Ovary (tissue), 3 donors: ENCODE measurements at regions not wholly inside any gene's neighbourhood (a gene's known extent, or its start where the extent isn't known, plus 50 kb on each side); places are given as distances from the start of the nearest gene placed in this dataset.
"Not testable (repeated sequence)": the region's sequence is repeated elsewhere in the genome, so short reads cannot be mapped to it uniquely, and the experiment has no call there.

Experiments used
- EP300 ChIP-seq: sonication (generic); formaldehyde crosslinking; IDR thresholded peaks from one replicate; pipeline ENCODE4 v1.6.1; 2017; ENCODE audit warnings: antibody characterized with exemption
- POLR2A ChIP-seq: fragments of 450-650 bp; IDR thresholded peaks from one replicate; pipeline ENCODE4 v1.6.1; 2017; ENCODE audit warnings: antibody characterized with exemption, mild to moderate bottlenecking, moderate library complexity
- TF ChIP-seq, protein P1 (sequence below), 3 donors: fragments of 450-650 bp in 2 of 3; fragments of 200-600 bp in 1 of 3; IDR thresholded peaks; one replicate each; pipeline versions ENCODE4 v1.5.1 to v1.8.0; 2016 to 2022; ENCODE audit warnings: antibody characterized with exemption in 3 of 3, mild to moderate bottlenecking in 1 of 3
- donor health status: DM: no; HTN: no; CAD: no.

DNA sequence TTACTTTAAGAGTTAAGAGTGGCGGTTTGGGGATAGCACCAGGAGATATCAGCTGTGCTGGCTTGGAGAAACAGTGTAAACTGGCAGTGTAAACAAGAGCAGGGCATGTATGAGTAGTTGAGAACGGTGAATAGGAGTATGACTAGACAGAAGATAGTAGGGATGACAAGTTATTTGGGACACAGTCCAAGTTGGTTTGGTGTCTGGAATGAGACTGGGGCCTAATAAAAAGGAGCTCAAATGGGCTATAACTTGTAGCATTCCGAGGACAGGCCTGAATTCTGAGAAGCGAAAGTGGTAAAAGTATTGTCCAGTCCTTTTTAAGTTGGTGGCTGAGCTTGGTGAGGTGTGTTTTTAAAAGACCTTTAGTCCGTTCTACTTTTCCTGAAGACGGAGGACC lies 883.9 kb upstream of the CITED2 start:
- not testable (repeated sequence) for TF ChIP-seq EP300, POLR2A
- TF ChIP-seq, protein P1, sequence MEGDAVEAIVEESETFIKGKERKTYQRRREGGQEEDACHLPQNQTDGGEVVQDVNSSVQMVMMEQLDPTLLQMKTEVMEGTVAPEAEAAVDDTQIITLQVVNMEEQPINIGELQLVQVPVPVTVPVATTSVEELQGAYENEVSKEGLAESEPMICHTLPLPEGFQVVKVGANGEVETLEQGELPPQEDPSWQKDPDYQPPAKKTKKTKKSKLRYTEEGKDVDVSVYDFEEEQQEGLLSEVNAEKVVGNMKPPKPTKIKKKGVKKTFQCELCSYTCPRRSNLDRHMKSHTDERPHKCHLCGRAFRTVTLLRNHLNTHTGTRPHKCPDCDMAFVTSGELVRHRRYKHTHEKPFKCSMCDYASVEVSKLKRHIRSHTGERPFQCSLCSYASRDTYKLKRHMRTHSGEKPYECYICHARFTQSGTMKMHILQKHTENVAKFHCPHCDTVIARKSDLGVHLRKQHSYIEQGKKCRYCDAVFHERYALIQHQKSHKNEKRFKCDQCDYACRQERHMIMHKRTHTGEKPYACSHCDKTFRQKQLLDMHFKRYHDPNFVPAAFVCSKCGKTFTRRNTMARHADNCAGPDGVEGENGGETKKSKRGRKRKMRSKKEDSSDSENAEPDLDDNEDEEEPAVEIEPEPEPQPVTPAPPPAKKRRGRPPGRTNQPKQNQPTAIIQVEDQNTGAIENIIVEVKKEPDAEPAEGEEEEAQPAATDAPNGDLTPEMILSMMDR (IDR thresholded peaks at IDR 0.05): not testable (repeated sequence)
